ENCODE measurements at regions not wholly inside any gene's neighbourhood (a gene's known extent, or its start where the extent isn't known, plus 50 kb on each side); places are given as distances from the start of the nearest gene placed in this dataset.

- TF ChIP-seq CTCF (IDR thresholded peaks at IDR 0.05; ENCODE audit: low read depth, low read length) (no peak), EZH2phosphoT487 (IDR thresholded peaks at IDR 0.05; ENCODE audit: low read depth) (no peak)
Observed at GRCh38 chr6:165842281-165842936, 179.4 kb upstream of the PDE10A start.

Data from OCI-LY3 (cell line).